ENCODE measurements at regions not wholly inside any gene's neighbourhood (a gene's known extent, or its start where the extent isn't known, plus 50 kb on each side); places are given as distances from the start of the nearest gene placed in this dataset.

GRCh38 chrX:4830880-4831557, 1117.6 kb upstream of the PRKX start:
- TF ChIP-seq EP300 (IDR thresholded peaks at IDR 0.05), result peak; percentile 28 to 47; a peak in 2 of 5 replicates
- TF ChIP-seq CTCF (IDR thresholded peaks at IDR 0.05), result no peak
- TF ChIP-seq MAFK (IDR thresholded peaks at IDR 0.05; ENCODE audit: partially characterized antibody), result peak; percentile 53
- TF ChIP-seq POLR2A (IDR thresholded peaks at IDR 0.05; ENCODE audit: low read length), result no peak
- peak; percentile 29 to 33; a peak in 2 of 5 replicates for TF ChIP-seq RAD21 (conservative IDR thresholded peaks at IDR 0.05 in 1 of 2, IDR thresholded peaks at IDR 0.05 in 1 of 2)
- TF ChIP-seq ELK1 (IDR thresholded peaks at IDR 0.05; ENCODE audit: low read depth, low read length), result no peak
- TF ChIP-seq NPAS2 (CRISPR knock-in tag; IDR thresholded peaks at IDR 0.05; ENCODE audit: borderline replicate concordance), result no peak
- no peak for TF ChIP-seq RCOR1 (IDR thresholded peaks at IDR 0.05; ENCODE audit: low read depth, low read length)

All from A549 (cell line).